ENCODE measurements at regions not wholly inside any gene's neighbourhood (a gene's known extent, or its start where the extent isn't known, plus 50 kb on each side); places are given as distances from the start of the nearest gene placed in this dataset.
"Not testable (repeated sequence)": the region's sequence is repeated elsewhere in the genome, so short reads cannot be mapped to it uniquely, and the experiment has no call there.

DNA sequence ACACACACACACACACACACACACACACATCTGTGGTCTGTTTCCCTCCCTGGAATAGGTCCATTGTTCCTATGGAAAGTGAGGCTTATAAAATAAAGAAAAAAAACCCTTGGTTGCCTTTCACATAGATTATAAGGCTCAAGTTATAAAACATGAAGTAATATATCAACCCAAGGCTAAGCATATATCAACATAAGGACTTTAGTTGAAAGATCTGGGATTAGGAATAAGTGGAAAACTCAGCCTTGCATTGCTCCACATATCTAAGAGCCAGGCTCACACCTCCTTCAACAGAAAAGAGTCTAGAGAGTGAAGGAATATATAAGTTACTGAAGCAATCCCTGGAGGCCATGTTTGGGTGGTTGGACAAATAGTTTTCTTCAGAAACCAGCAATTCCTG is 235.0 kb downstream of the SUCLG1 start:
- no peaks in the 10 kb centered on the region for H3K9me3 ChIP-seq (replicated peaks; ENCODE audit: control insufficient read depth, low read depth, low read length)
- DNase-seq, result no peak
- no peak overlapping the region for H3K4me3 ChIP-seq (ENCODE audit: low read length)
- no peak overlapping the region for H3K27ac ChIP-seq (ENCODE audit: low read length)
- H3K4me1 ChIP-seq (ENCODE audit: control insufficient read depth, insufficient read depth, low read length), result no peaks in the 10 kb centered on the region
- H3K36me3 ChIP-seq (ENCODE audit: control insufficient read depth, insufficient read depth, low read length), result no peaks in the 10 kb centered on the region
- no peaks in the 10 kb centered on the region for H3K27me3 ChIP-seq (ENCODE audit: control insufficient read depth, insufficient read depth, low read length)

DNA sequence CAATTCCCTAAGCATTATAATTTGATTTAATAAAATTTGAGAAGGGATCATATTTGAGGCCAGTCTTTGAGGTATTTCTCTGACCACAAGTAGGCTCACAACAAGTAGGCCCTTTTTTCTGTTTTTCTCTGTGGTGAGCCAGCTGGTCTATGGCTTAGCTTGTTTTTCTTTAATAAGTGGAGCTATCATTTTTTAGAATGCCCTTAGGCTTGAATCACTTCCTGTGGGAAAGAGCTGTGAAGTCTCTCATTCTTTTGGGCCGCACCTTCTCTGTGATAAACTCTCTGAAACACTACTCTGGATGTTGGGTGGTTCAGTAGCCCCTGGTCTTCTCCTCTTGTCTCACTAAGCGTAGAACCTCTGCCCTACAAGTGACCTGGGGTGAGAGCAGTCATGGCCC is 235.9 kb downstream of the SUCLG1 start:
- Histone ChIP-seq H3K36me3 (ENCODE audit: control insufficient read depth, insufficient read depth, low read length) (no peaks in the 10 kb centered on the region), H3K27me3 (ENCODE audit: control insufficient read depth, insufficient read depth, low read length) (no peaks in the 10 kb centered on the region), H3K9me3 (replicated peaks; ENCODE audit: control insufficient read depth, low read depth, low read length) (no peaks in the 10 kb centered on the region), H3K27ac (ENCODE audit: low read length) (no peak overlapping the region), H3K4me3 (ENCODE audit: low read length) (no peak overlapping the region), H3K4me1 (ENCODE audit: control insufficient read depth, insufficient read depth, low read length) (no peaks in the 10 kb centered on the region)
- no CpG with 5 or more reads among the region's 2 CpGs for WGBS (ENCODE audit: insufficient coverage)
- no peak for DNase-seq

DNA sequence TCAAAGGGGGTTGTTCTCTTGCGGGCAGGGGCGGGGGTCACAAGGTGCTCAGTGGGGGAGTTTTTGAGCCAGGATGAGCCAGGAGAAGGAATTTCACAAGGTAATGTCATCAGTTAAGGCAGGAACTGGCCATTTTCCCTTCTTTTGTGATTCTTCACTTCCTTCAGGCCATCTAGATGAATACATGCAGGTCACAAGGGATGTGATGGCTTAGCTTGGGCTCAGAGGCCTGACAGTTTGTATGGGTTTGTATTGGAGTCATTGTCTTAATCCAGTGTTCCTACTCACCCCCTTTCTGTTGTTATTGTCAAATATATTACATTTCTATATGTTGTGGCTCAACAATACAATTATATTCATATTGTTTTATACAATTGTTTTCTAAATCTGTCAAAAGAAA is 238.0 kb downstream of the SUCLG1 start:
- no CpG with 5 or more reads among the region's 2 CpGs for WGBS (ENCODE audit: insufficient coverage)
- H3K27me3 ChIP-seq (ENCODE audit: control insufficient read depth, insufficient read depth, low read length); DNase-seq; H3K4me3 ChIP-seq (ENCODE audit: low read length); H3K9me3 ChIP-seq (replicated peaks; ENCODE audit: control insufficient read depth, low read depth, low read length); H3K27ac ChIP-seq (ENCODE audit: low read length); H3K4me1 ChIP-seq (ENCODE audit: control insufficient read depth, insufficient read depth, low read length); H3K36me3 ChIP-seq (ENCODE audit: control insufficient read depth, insufficient read depth, low read length): not testable (repeated sequence)

DNA sequence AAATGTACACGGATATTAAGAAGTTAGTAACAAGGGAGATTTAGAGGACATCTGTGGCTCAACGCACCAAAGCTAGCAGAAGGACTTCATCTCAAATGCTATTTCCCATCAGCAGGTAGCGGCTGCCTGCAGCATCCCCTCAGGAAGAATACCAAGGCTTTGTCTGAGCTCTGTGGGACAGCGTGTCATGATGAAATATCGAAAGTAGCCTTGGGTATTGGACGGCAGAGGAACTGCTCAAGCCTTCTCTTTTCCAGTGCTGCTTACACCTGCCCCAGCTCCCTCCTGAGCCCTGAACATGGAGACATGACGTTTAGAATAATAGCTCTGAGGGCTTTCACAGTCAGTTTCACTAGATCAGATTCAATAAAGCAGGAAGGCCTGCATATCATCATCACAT is 241.6 kb downstream of the SUCLG1 start:
- WGBS (ENCODE audit: insufficient coverage), result 71% methylated on average over 5 of the region's 7 CpGs
- DNase-seq, result no peak
- H3K4me1 ChIP-seq (ENCODE audit: control insufficient read depth, insufficient read depth, low read length), result no peaks in the 10 kb centered on the region
- H3K27ac ChIP-seq (ENCODE audit: low read length), result no peak overlapping the region
- no peaks in the 10 kb centered on the region for H3K36me3 ChIP-seq (ENCODE audit: control insufficient read depth, insufficient read depth, low read length)
- H3K27me3 ChIP-seq (ENCODE audit: control insufficient read depth, insufficient read depth, low read length), result no peaks in the 10 kb centered on the region
- no peaks in the 10 kb centered on the region for H3K9me3 ChIP-seq (replicated peaks; ENCODE audit: control insufficient read depth, low read depth, low read length)
- no peak overlapping the region for H3K4me3 ChIP-seq (ENCODE audit: low read length)

DNA sequence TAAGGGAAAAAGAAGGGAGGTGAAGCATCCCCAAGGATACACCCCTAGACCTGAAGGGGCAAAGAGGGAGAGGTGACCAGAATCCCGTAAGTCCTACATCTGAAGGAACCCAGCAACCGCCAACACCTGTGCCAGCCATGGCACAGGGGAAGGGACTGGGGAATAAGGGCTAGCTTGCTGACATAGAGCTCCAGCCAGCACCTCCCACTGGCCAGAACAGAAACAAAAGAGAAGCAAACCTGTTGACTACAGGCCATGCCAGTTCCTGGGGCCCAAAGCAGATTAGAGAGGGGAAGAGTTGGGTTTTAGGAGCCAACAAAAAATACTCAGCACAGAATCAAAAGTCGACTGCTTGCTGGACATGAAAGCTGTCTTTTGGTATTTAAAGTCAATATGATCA is 244.6 kb downstream of the SUCLG1 start:
- Histone ChIP-seq H3K27ac (ENCODE audit: low read length) (no peak overlapping the region), H3K27me3 (ENCODE audit: control insufficient read depth, insufficient read depth, low read length) (no peaks in the 10 kb centered on the region), H3K4me3 (ENCODE audit: low read length) (no peak overlapping the region), H3K4me1 (ENCODE audit: control insufficient read depth, insufficient read depth, low read length) (no peaks in the 10 kb centered on the region), H3K9me3 (replicated peaks; ENCODE audit: control insufficient read depth, low read depth, low read length) (no peaks in the 10 kb centered on the region), H3K36me3 (ENCODE audit: control insufficient read depth, insufficient read depth, low read length) (no peaks in the 10 kb centered on the region)
- WGBS (ENCODE audit: insufficient coverage), result no CpG with 5 or more reads among the region's 3 CpGs
- no peak for DNase-seq

DNA sequence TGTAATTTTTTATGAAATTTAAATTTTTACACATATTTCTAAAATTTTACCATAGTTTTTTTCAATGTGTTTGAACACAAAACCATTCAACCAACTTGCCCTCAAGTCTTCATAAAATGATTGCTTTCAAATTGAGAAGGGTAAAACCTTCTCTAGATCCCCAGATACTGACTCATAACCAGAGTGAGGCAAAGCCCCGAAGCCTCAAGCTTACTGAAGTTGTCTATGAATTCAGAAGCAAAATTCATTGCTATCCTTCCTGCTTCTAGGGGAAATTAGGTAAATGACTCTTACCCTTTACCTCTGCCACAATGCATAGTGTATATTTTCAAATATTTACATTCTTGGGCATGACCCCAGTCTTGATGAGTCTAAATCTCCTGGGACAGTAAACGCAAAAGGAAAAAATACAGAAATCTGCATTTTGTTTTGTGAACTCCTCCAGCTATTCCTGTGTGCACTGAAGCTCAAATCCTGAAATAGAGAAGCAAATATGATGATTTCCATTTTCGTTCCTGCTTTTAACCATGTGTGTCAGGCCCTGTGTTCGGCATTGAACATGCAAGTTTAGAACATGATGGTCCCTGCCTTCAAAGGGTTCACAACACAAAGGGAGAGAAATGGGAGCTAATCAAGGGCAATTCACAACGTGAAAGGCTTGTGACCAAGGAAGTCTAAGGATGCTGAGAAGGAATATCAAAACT is 246.3 kb downstream of the SUCLG1 start:
- no peaks in the 10 kb centered on the region for H3K9me3 ChIP-seq (replicated peaks; ENCODE audit: control insufficient read depth, low read depth, low read length)
- H3K36me3 ChIP-seq (ENCODE audit: control insufficient read depth, insufficient read depth, low read length), result no peaks in the 10 kb centered on the region
- no peaks in the 10 kb centered on the region for H3K27me3 ChIP-seq (ENCODE audit: control insufficient read depth, insufficient read depth, low read length)
- no peak overlapping the region for H3K4me3 ChIP-seq (ENCODE audit: low read length)
- no peaks in the 10 kb centered on the region for H3K4me1 ChIP-seq (ENCODE audit: control insufficient read depth, insufficient read depth, low read length)
- no peak overlapping the region for H3K27ac ChIP-seq (ENCODE audit: low read length)
- DNase-seq, result no peak
- 74% methylated on average over 4 of the region's 5 CpGs for WGBS (ENCODE audit: insufficient coverage)

DNA sequence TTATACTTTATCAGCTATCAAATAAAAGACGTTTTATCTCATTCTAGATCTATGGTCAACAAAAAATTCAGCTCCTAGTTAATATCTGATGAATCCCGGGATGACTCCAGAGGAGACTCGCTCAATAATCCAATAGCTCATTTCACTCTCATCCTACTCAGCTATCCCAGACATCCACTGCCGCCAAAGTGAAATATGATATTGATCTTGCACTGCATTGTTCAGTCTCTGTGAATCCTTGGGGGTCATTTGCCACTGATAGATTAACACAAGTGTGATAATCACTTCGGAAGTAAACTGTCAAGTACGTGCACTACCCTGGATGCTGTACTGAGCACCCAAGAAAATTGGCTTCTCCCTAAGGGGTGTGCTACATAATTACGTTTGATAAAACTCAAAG is 249.1 kb downstream of the SUCLG1 start:
- WGBS (ENCODE audit: insufficient coverage), result 42% methylated on average over 5 of the region's 7 CpGs
- no peaks in the 10 kb centered on the region for H3K27me3 ChIP-seq (ENCODE audit: control insufficient read depth, insufficient read depth, low read length)
- no peaks in the 10 kb centered on the region for H3K9me3 ChIP-seq (replicated peaks; ENCODE audit: control insufficient read depth, low read depth, low read length)
- H3K4me3 ChIP-seq (ENCODE audit: low read length), result no peak overlapping the region
- no peak overlapping the region for H3K27ac ChIP-seq (ENCODE audit: low read length)
- no peaks in the 10 kb centered on the region for H3K36me3 ChIP-seq (ENCODE audit: control insufficient read depth, insufficient read depth, low read length)
- H3K4me1 ChIP-seq (ENCODE audit: control insufficient read depth, insufficient read depth, low read length), result no peaks in the 10 kb centered on the region
- DNase-seq, result no peak

DNA sequence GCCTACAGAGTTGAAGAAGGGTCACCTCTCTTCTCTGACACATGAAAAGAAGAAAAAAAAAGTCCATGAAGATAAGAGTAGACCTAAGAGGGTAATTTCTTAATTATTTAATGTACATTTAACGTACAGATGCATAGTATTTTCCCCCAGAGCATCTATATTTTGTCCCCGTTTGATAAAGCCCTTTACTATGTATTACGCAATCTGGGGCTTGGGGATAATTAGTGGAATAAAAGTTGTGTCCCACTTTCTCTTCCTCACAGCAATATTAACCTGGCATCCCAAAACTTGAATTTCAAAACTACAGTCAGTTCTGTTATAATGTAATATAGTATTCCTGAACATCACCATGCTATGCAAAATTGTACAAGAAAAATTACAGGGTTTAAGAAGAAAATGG is 254.1 kb downstream of the SUCLG1 start:
- H3K27ac ChIP-seq (ENCODE audit: low read length), result no peak overlapping the region
- WGBS (ENCODE audit: insufficient coverage), result no CpG with 5 or more reads among the region's 3 CpGs

DNA sequence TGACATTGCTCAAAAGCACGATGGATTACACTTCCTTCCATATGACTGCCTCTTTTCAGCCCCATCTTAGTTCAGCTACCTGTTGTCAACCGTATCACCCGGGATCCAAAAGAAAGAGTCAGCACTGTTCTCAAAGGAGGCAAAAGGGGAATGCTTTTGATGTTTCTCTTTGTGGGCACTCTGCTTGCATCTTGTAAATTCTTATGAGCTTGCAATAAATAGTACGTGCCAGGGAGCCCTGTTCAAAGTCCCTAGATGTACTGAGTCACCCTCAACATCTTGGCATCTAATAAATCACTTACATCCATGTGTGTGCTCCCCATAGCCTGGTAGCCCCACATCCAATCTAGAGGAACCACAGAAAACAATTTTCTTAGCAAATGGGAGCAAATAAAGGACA is 256.9 kb downstream of the SUCLG1 start:
- no peaks in the 10 kb centered on the region for H3K36me3 ChIP-seq (ENCODE audit: control insufficient read depth, insufficient read depth, low read length)
- no peak for DNase-seq
- WGBS (ENCODE audit: insufficient coverage), result 81% methylated on average over 3 of the region's 4 CpGs

More for the DNA sequence above, 254.1 kb downstream of the SUCLG1 start:
- Histone ChIP-seq H3K4me1 (ENCODE audit: control insufficient read depth, insufficient read depth, low read length) (no peaks in the 10 kb centered on the region), H3K36me3 (ENCODE audit: control insufficient read depth, insufficient read depth, low read length) (no peaks in the 10 kb centered on the region), H3K27me3 (ENCODE audit: control insufficient read depth, insufficient read depth, low read length) (no peaks in the 10 kb centered on the region), H3K9me3 (replicated peaks; ENCODE audit: control insufficient read depth, low read depth, low read length) (no peaks in the 10 kb centered on the region), H3K4me3 (ENCODE audit: low read length) (no peak overlapping the region)
- no peak for DNase-seq

DNA sequence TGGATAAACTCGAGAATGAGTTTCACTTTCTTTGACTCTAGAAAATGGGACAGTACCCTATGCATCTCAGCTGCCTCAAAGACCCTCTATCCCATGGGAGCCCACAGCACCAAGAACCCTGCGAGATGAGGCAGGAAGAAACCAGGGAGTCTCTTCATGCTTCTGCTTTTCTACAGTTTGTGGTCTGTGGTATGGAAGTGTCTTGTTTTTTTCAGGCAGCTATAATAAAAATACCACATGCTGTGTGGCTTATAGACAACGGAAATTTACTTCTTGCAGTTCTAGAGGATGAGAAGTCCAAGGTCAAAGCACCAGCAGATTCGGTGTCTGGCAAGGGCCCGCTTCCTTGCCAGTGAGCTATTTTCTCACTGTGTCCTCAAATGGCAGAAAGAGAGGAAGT is 257.9 kb downstream of the SUCLG1 start:
- Histone ChIP-seq H3K27ac (ENCODE audit: low read length) (no peak overlapping the region), H3K9me3 (replicated peaks; ENCODE audit: control insufficient read depth, low read depth, low read length) (no peaks in the 10 kb centered on the region), H3K36me3 (ENCODE audit: control insufficient read depth, insufficient read depth, low read length) (no peaks in the 10 kb centered on the region), H3K27me3 (ENCODE audit: control insufficient read depth, insufficient read depth, low read length) (no peaks in the 10 kb centered on the region), H3K4me3 (ENCODE audit: low read length) (no peak overlapping the region), H3K4me1 (ENCODE audit: control insufficient read depth, insufficient read depth, low read length) (no peaks in the 10 kb centered on the region)
- DNase-seq, result no peak
- WGBS (ENCODE audit: insufficient coverage), result 67% methylated on average over 1 of the region's 5 CpGs

More for the DNA sequence above, 256.9 kb downstream of the SUCLG1 start:
- Histone ChIP-seq H3K27me3 (ENCODE audit: control insufficient read depth, insufficient read depth, low read length) (no peaks in the 10 kb centered on the region), H3K27ac (ENCODE audit: low read length) (no peak overlapping the region), H3K4me3 (ENCODE audit: low read length) (no peak overlapping the region), H3K9me3 (replicated peaks; ENCODE audit: control insufficient read depth, low read depth, low read length) (no peaks in the 10 kb centered on the region), H3K4me1 (ENCODE audit: control insufficient read depth, insufficient read depth, low read length) (no peaks in the 10 kb centered on the region)

DNA sequence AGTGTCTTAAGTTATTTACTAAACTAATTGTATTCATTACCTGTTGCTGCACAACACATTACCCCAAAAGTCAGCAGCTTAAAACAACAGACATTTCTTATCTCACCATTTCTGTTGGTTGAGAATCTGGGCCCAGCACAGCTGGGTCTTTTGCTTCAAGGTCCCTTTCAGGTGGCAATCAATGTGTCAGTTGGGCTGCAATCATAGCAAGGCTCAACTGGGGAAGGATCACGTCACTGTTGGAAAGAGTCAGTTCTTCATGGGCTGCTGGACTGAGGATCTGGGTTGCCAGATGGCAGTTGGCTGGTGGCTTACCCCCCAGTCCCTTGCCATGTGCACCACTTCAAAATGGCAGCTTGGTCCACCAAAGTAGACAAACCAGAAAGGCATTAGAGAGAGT is 261.2 kb downstream of the SUCLG1 start:
- Histone ChIP-seq H3K27me3 (ENCODE audit: control insufficient read depth, insufficient read depth, low read length) (no peaks in the 10 kb centered on the region), H3K9me3 (replicated peaks; ENCODE audit: control insufficient read depth, low read depth, low read length) (no peaks in the 10 kb centered on the region), H3K4me3 (ENCODE audit: low read length) (no peak overlapping the region), H3K27ac (ENCODE audit: low read length) (no peak overlapping the region), H3K36me3 (ENCODE audit: control insufficient read depth, insufficient read depth, low read length) (no peaks in the 10 kb centered on the region), H3K4me1 (ENCODE audit: control insufficient read depth, insufficient read depth, low read length) (no peaks in the 10 kb centered on the region)
- no peak for DNase-seq
- no CpG with 5 or more reads among the region's 1 CpG for WGBS (ENCODE audit: insufficient coverage)
